ENCODE measurements at regions not wholly inside any gene's neighbourhood (a gene's known extent, or its start where the extent isn't known, plus 50 kb on each side); places are given as distances from the start of the nearest gene placed in this dataset.

GRCh38 chr2:117232305-117232704 is 582.2 kb upstream of the DDX18 start:
- Histone ChIP-seq H3K36me3 (ENCODE audit: low read depth) (no peaks in the 10 kb centered on the region), H3K9me3 (ENCODE audit: low read depth) (no peaks in the 10 kb centered on the region), H3K27ac (no peak overlapping the region), H3K27me3 (replicated peaks; ENCODE audit: insufficient read depth) (no peaks in the 10 kb centered on the region), H2AFZ (no peak overlapping the region), H3K9me2 (ENCODE audit: insufficient read depth) (no peaks in the 10 kb centered on the region), H3K4me3 (no peak overlapping the region), H3F3A (ENCODE audit: insufficient read depth) (no peaks in the 10 kb centered on the region), H3K4me1 (ENCODE audit: insufficient read depth) (no peaks in the 10 kb centered on the region), H3K9ac (no peak overlapping the region), H3K4me2 (ENCODE audit: unreplicated experiment) (no peak overlapping the region), H4K20me1 (ENCODE audit: insufficient read depth) (no peaks in the 10 kb centered on the region), H3K79me2 (ENCODE audit: insufficient read depth) (no peaks in the 10 kb centered on the region)
- no peak for DNase-seq
- in situ Hi-C loops (cut with MboI): no loop called here
- WGBS, 2 experiments (ENCODE audit: low coverage in 1 of 2, low lambda C conversion rate in 2 of 2, missing lambda C conversion rate in 2 of 2): 14 to 29% methylated on average over 2 of the region's 2 CpGs
- TF ChIP-seq EZH2 (IDR thresholded peaks at IDR 0.05; ENCODE audit: insufficient read depth, poor library complexity, severe bottlenecking) (no peak), EZH2phosphoT487 (IDR thresholded peaks at IDR 0.05; ENCODE audit: insufficient read depth, low read depth) (no peak)

- Histone ChIP-seq H3K27ac (no peak overlapping the region), H3K4me2 (ENCODE audit: unreplicated experiment) (no peak overlapping the region), H3K9me2 (ENCODE audit: insufficient read depth) (0 out of 2 replicates have a peak, but pooled peaks cover 3% of the 10 kb centered on the region), H3K4me3 (no peak overlapping the region), H3K9ac (no peak overlapping the region), H2AFZ (no peak overlapping the region), H3K9me3 (ENCODE audit: low read depth) (no peaks in the 10 kb centered on the region), H4K20me1 (ENCODE audit: insufficient read depth) (no peaks in the 10 kb centered on the region), H3K27me3 (replicated peaks; ENCODE audit: insufficient read depth) (no peaks in the 10 kb centered on the region), H3K36me3 (ENCODE audit: low read depth) (no peaks in the 10 kb centered on the region), H3F3A (ENCODE audit: insufficient read depth) (no peaks in the 10 kb centered on the region), H3K4me1 (ENCODE audit: insufficient read depth) (no peaks in the 10 kb centered on the region), H3K79me2 (ENCODE audit: insufficient read depth) (no peaks in the 10 kb centered on the region)
- in situ Hi-C loops (cut with MboI): no loop called here
- no peak for DNase-seq
- no peak for TF ChIP-seq EZH2phosphoT487 (IDR thresholded peaks at IDR 0.05; ENCODE audit: insufficient read depth, low read depth)
- TF ChIP-seq EZH2 (IDR thresholded peaks at IDR 0.05; ENCODE audit: insufficient read depth, poor library complexity, severe bottlenecking): no peak
- WGBS, 2 experiments (ENCODE audit: low coverage in 1 of 2, low lambda C conversion rate in 2 of 2, missing lambda C conversion rate in 2 of 2): 3 to 7% methylated on average over 6 of the region's 6 CpGs
These were observed 557.1 kb upstream of the DDX18 start for GRCh38 chr2:117257362-117257761.

GRCh38 chr2:117269574-117269973 is 544.9 kb upstream of the DDX18 start:
- 0% methylated on average over 1 of the region's 1 CpG for WGBS, 2 experiments (ENCODE audit: low coverage in 1 of 2, low lambda C conversion rate in 2 of 2, missing lambda C conversion rate in 2 of 2)
- no peak overlapping the region for H3K4me2 ChIP-seq (ENCODE audit: unreplicated experiment)
- no peaks in the 10 kb centered on the region for H3K9me3 ChIP-seq (ENCODE audit: low read depth)
- in situ Hi-C loops (cut with MboI): no loop called here
- H3K4me1 ChIP-seq (ENCODE audit: insufficient read depth): no peaks in the 10 kb centered on the region
- H3K9me2 ChIP-seq (ENCODE audit: insufficient read depth): no peaks in the 10 kb centered on the region
- no peaks in the 10 kb centered on the region for H4K20me1 ChIP-seq (ENCODE audit: insufficient read depth)
- TF ChIP-seq EZH2 (IDR thresholded peaks at IDR 0.05; ENCODE audit: insufficient read depth, poor library complexity, severe bottlenecking) (no peak), EZH2phosphoT487 (IDR thresholded peaks at IDR 0.05; ENCODE audit: insufficient read depth, low read depth) (no peak)
- no peak overlapping the region for H3K27ac ChIP-seq
- H3K27me3 ChIP-seq (replicated peaks; ENCODE audit: insufficient read depth): no peaks in the 10 kb centered on the region
- no peak for DNase-seq
- H3K36me3 ChIP-seq (ENCODE audit: low read depth): no peaks in the 10 kb centered on the region
- no peak overlapping the region for H2AFZ ChIP-seq
- H3K4me3 ChIP-seq: no peak overlapping the region
- no peak overlapping the region for H3K9ac ChIP-seq
- no peaks in the 10 kb centered on the region for H3F3A ChIP-seq (ENCODE audit: insufficient read depth)
- H3K79me2 ChIP-seq (ENCODE audit: insufficient read depth): no peaks in the 10 kb centered on the region

GRCh38 chr2:117271631-117272030 is 542.9 kb upstream of the DDX18 start:
- Histone ChIP-seq H2AFZ (no peak overlapping the region), H3K36me3 (ENCODE audit: low read depth) (no peaks in the 10 kb centered on the region), H3F3A (ENCODE audit: insufficient read depth) (no peaks in the 10 kb centered on the region), H3K4me3 (no peak overlapping the region), H3K79me2 (ENCODE audit: insufficient read depth) (no peaks in the 10 kb centered on the region), H3K4me2 (ENCODE audit: unreplicated experiment) (no peak overlapping the region), H3K9me2 (ENCODE audit: insufficient read depth) (no peaks in the 10 kb centered on the region), H3K27ac (no peak overlapping the region), H3K9ac (no peak overlapping the region), H3K4me1 (ENCODE audit: insufficient read depth) (no peaks in the 10 kb centered on the region), H3K27me3 (replicated peaks; ENCODE audit: insufficient read depth) (no peaks in the 10 kb centered on the region), H4K20me1 (ENCODE audit: insufficient read depth) (no peaks in the 10 kb centered on the region), H3K9me3 (ENCODE audit: low read depth) (no peaks in the 10 kb centered on the region)
- in situ Hi-C loops (cut with MboI): no loop called here
- DNase-seq: no peak
- TF ChIP-seq EZH2 (IDR thresholded peaks at IDR 0.05; ENCODE audit: insufficient read depth, poor library complexity, severe bottlenecking) (no peak), EZH2phosphoT487 (IDR thresholded peaks at IDR 0.05; ENCODE audit: insufficient read depth, low read depth) (no peak)
- 0 to 17% methylated on average over 1 of the region's 1 CpG for WGBS, 2 experiments (ENCODE audit: low coverage in 1 of 2, low lambda C conversion rate in 2 of 2, missing lambda C conversion rate in 2 of 2)
